ENCODE measurements at regions not wholly inside any gene's neighbourhood (a gene's known extent, or its start where the extent isn't known, plus 50 kb on each side); places are given as distances from the start of the nearest gene placed in this dataset.

DNA sequence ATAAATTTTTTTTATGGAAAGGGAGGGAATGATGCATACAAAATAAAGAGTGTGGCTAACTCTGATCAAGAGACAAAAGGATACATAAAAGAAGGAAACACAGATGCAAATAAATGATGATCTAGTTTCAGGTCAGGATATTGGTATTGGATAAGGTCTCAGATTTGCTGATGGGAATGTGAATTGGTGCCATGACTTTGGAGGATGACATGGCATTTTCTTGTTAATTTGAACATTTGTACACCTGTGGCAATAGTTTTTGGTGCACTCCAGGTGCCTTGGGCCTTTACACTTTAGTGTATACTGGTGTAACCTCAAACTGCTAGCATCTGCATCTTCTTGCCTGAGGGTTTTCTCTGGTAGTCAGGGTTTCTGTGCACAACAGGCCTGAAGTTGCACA lies 279.3 kb downstream of the TMEM121 start:
- peaks cover 6% of the 10 kb centered on the region for H3K9me3 Mint-ChIP-seq (ENCODE audit: unreplicated experiment)
- Histone ChIP-seq H2AFZ (ENCODE audit: low read depth, low read length) (no peak overlapping the region), H3K36me3 (ENCODE audit: insufficient read depth, low read length) (no peaks in the 10 kb centered on the region), H3K27me3 (ENCODE audit: insufficient read depth, low read length) (no peaks in the 10 kb centered on the region), H3K9ac (ENCODE audit: low read length) (no peak overlapping the region), H3K27ac (ENCODE audit: low read depth, low read length) (no peak overlapping the region), H3K9me3 (ENCODE audit: insufficient read depth, low read depth, low read length) (peaks cover 4% of the 10 kb centered on the region), H3K79me2 (ENCODE audit: insufficient read depth, low read length) (no peaks in the 10 kb centered on the region), H3K4me3 (ENCODE audit: insufficient read depth, low read depth, low read length) (no peak overlapping the region), H3K4me1 (ENCODE audit: insufficient read depth, low read length) (no peaks in the 10 kb centered on the region), H3K4me2 (ENCODE audit: low read length) (no peak overlapping the region), H4K20me1 (ENCODE audit: insufficient read depth, low read length) (no peaks in the 10 kb centered on the region)
- H3K4me1 Mint-ChIP-seq (ENCODE audit: low read depth, unreplicated experiment): no peaks in the 10 kb centered on the region
- no peak overlapping the region for H3K27ac Mint-ChIP-seq (ENCODE audit: unreplicated experiment)
- H3K36me3 Mint-ChIP-seq (ENCODE audit: low read depth, unreplicated experiment): no peaks in the 10 kb centered on the region
- H3K27me3 Mint-ChIP-seq (ENCODE audit: low read depth, unreplicated experiment): no peaks in the 10 kb centered on the region
- DNase-seq (ENCODE audit: low read depth) (no peak), FAIRE-seq (no peak)
- TF ChIP-seq, protein P1, sequence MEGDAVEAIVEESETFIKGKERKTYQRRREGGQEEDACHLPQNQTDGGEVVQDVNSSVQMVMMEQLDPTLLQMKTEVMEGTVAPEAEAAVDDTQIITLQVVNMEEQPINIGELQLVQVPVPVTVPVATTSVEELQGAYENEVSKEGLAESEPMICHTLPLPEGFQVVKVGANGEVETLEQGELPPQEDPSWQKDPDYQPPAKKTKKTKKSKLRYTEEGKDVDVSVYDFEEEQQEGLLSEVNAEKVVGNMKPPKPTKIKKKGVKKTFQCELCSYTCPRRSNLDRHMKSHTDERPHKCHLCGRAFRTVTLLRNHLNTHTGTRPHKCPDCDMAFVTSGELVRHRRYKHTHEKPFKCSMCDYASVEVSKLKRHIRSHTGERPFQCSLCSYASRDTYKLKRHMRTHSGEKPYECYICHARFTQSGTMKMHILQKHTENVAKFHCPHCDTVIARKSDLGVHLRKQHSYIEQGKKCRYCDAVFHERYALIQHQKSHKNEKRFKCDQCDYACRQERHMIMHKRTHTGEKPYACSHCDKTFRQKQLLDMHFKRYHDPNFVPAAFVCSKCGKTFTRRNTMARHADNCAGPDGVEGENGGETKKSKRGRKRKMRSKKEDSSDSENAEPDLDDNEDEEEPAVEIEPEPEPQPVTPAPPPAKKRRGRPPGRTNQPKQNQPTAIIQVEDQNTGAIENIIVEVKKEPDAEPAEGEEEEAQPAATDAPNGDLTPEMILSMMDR (IDR thresholded peaks at IDR 0.05; ENCODE audit: insufficient read depth, low read depth, low read length): no peak
- TF ChIP-seq EZH2 (IDR thresholded peaks at IDR 0.05; ENCODE audit: insufficient read depth, low read length): no peak
- H3K4me3 Mint-ChIP-seq (ENCODE audit: unreplicated experiment): no peak overlapping the region

DNA sequence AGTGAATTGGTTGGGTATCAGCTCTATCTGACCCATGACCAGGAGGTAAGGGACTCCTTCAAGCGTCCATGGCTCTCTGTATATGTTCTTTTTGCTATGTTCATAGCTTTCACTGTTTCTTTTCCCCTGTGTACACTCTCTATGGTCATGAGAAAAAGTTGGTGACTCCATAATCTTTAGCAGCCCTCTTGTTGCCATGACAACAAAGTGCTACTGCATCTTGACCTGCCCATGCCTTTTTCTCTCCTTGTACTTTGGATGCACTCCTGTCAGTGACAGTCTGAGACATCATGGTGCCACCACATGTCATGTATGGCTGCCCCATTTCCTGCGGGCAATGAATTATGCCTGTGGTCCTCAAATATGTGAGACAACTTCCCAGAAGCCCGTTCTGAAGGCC lies 280.2 kb downstream of the TMEM121 start:
- no peaks in the 10 kb centered on the region for H3K4me1 ChIP-seq (ENCODE audit: insufficient read depth, low read length)
- no peak for DNase-seq (ENCODE audit: low read depth)
- no peaks in the 10 kb centered on the region for H3K27me3 ChIP-seq (ENCODE audit: insufficient read depth, low read length)
- H3K27me3 Mint-ChIP-seq (ENCODE audit: low read depth, unreplicated experiment): no peaks in the 10 kb centered on the region
- H3K4me1 Mint-ChIP-seq (ENCODE audit: low read depth, unreplicated experiment): no peaks in the 10 kb centered on the region
- no peak for FAIRE-seq
- H3K4me3 ChIP-seq (ENCODE audit: insufficient read depth, low read depth, low read length): no peak overlapping the region
- no peaks in the 10 kb centered on the region for H3K36me3 Mint-ChIP-seq (ENCODE audit: low read depth, unreplicated experiment)
- H3K9me3 ChIP-seq (ENCODE audit: insufficient read depth, low read depth, low read length): peaks cover 9% of the 10 kb centered on the region
- H3K9ac ChIP-seq (ENCODE audit: low read length): no peak overlapping the region
- peaks cover 6% of the 10 kb centered on the region for H3K9me3 Mint-ChIP-seq (ENCODE audit: unreplicated experiment)
- H3K4me2 ChIP-seq (ENCODE audit: low read length): no peak overlapping the region
- H2AFZ ChIP-seq (ENCODE audit: low read depth, low read length): no peak overlapping the region
- H3K79me2 ChIP-seq (ENCODE audit: insufficient read depth, low read length): no peaks in the 10 kb centered on the region
- TF ChIP-seq, protein P1 (IDR thresholded peaks at IDR 0.05; ENCODE audit: insufficient read depth, low read depth, low read length): no peak
- no peak for TF ChIP-seq EZH2 (IDR thresholded peaks at IDR 0.05; ENCODE audit: insufficient read depth, low read length)
- H4K20me1 ChIP-seq (ENCODE audit: insufficient read depth, low read length): no peaks in the 10 kb centered on the region
- H3K4me3 Mint-ChIP-seq (ENCODE audit: unreplicated experiment): no peak overlapping the region
- H3K27ac Mint-ChIP-seq (ENCODE audit: unreplicated experiment): no peak overlapping the region
- no peaks in the 10 kb centered on the region for H3K36me3 ChIP-seq (ENCODE audit: insufficient read depth, low read length)
- no peak overlapping the region for H3K27ac ChIP-seq (ENCODE audit: low read depth, low read length)

DNA sequence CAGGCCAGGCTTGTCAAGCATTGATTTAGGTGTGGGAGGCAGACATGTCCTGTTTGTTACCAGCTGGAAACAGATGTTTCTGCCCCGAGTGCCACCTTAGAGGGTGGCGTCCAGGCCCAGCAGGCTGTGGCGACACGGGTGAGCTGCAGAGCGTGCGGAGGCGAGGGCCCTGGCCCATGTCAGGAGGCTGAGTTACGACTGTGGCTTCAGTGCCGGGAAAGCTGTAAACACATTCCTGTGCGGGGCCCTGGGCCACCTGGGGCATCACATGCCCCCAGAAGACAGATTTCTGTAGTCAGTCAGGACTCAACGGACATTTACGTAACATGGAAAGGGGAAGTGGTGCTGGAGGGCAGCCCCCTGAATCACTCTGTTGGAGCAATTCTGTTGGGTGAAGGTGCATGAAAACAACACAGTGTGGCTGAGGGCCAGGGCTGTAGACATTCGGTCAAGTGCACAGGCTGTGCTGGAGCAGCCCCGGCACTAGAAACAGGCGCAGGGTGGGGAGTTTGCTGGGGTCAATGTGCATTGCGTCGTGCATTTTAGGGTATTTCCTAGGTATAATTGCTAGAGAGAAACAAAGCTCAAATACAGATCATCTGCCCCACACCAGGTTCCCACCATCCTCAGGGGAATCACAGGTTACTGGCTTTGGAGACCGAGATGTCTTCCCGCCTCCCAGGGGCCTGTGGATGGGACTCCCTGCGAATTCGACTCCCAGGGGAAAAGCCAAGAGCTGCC lies 291.8 kb downstream of the TMEM121 start:
- Histone ChIP-seq H3K4me3 (ENCODE audit: insufficient read depth, low read depth, low read length) (no peak overlapping the region), H2AFZ (ENCODE audit: low read depth, low read length) (no peak overlapping the region), H3K79me2 (ENCODE audit: insufficient read depth, low read length) (no peaks in the 10 kb centered on the region), H3K9me3 (ENCODE audit: insufficient read depth, low read depth, low read length) (peaks cover 16% of the 10 kb centered on the region), H3K36me3 (ENCODE audit: insufficient read depth, low read length) (no peaks in the 10 kb centered on the region), H3K4me1 (ENCODE audit: insufficient read depth, low read length) (no peaks in the 10 kb centered on the region), H3K9ac (ENCODE audit: low read length) (no peak overlapping the region), H3K4me2 (ENCODE audit: low read length) (no peak overlapping the region), H3K27me3 (ENCODE audit: insufficient read depth, low read length) (no peaks in the 10 kb centered on the region), H4K20me1 (ENCODE audit: insufficient read depth, low read length) (no peaks in the 10 kb centered on the region), H3K27ac (ENCODE audit: low read depth, low read length) (no peak overlapping the region)
- DNase-seq (ENCODE audit: low read depth) (no peak), FAIRE-seq (no peak)
- Mint-ChIP-seq H3K4me1 (ENCODE audit: low read depth, unreplicated experiment) (no peaks in the 10 kb centered on the region), H3K36me3 (ENCODE audit: low read depth, unreplicated experiment) (peaks cover 3% of the 10 kb centered on the region), H3K9me3 (ENCODE audit: unreplicated experiment) (peaks cover 20% of the 10 kb centered on the region), H3K4me3 (ENCODE audit: unreplicated experiment) (no peak overlapping the region), H3K27ac (ENCODE audit: unreplicated experiment) (no peak overlapping the region), H3K27me3 (ENCODE audit: low read depth, unreplicated experiment) (no peaks in the 10 kb centered on the region)
- TF ChIP-seq, protein P1 (IDR thresholded peaks at IDR 0.05; ENCODE audit: insufficient read depth, low read depth, low read length): no peak
- no peak for TF ChIP-seq EZH2 (IDR thresholded peaks at IDR 0.05; ENCODE audit: insufficient read depth, low read length)
